Islet precursor cell (in vitro differentiated cells): ENCODE measurements at regions not wholly inside any gene's neighbourhood (a gene's known extent, or its start where the extent isn't known, plus 50 kb on each side); places are given as distances from the start of the nearest gene placed in this dataset.
A peak's percentile ranks its signal among the peaks of the same experiment; 100 is the strongest.
"Not testable (repeated sequence)": the region's sequence is repeated elsewhere in the genome, so short reads cannot be mapped to it uniquely, and the experiment has no call there.

Experiments
- DNase-seq: peaks from one replicate; pipeline ENCODE4 v3.0.0-alpha.2; 2018

- no peak for DNase-seq
These were observed 151.7 kb upstream of the ASB18 start for GRCh38 chr2:236415684-236416444.

DNA sequence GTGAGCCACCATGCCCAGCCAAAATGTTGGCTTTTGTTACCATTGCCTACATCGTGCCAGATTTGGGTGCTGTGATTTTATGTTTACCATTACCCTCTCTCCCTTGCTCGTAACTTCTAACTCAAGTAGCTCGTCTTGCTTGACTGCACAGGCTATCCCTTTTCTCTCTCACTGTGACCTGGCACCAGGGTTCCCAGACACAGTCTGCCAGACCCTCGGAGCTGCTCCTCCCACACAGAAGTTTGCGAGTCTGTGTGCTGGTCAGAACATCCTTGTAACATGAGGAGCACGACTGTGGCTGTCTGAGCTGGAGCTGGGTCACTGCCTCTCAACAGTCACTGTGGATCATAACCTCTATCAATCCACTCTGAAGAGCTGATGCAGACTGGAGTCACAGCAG is 152.5 kb upstream of the ACKR3 start:
- peak; percentile 76 for DNase-seq

DNA sequence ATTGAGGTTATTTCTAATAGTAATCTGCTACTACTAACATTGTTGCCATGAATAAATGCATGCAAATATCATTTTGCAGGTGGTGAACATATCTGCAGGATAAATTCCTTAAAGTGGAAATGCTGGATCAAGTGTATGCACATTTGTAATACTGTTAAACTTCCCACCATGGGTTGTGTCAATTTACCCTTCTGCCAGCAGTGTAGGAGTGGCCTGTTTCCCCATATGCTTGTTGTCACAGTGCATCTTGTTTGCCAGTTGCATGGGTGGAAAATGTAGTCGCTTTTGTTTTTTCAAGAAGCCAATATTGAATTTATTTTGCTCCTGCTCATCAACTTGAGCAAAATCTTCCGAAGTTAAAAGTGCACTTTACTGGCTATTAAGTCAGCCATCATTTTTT is 139.0 kb upstream of the ACKR3 start:
- no peak for DNase-seq

- DNase-seq, result no peak
These were observed 135.0 kb upstream of the ACKR3 start for GRCh38 chr2:236434593-236434992.

- DNase-seq, result no peak
These were observed 129.3 kb upstream of the ACKR3 start for GRCh38 chr2:236440110-236440881.

GRCh38 chr2:236444187-236444586 is 125.4 kb upstream of the ACKR3 start:
- no peak for DNase-seq

GRCh38 chr2:236445678-236446077 is 123.9 kb upstream of the ACKR3 start:
- no peak for DNase-seq

DNA sequence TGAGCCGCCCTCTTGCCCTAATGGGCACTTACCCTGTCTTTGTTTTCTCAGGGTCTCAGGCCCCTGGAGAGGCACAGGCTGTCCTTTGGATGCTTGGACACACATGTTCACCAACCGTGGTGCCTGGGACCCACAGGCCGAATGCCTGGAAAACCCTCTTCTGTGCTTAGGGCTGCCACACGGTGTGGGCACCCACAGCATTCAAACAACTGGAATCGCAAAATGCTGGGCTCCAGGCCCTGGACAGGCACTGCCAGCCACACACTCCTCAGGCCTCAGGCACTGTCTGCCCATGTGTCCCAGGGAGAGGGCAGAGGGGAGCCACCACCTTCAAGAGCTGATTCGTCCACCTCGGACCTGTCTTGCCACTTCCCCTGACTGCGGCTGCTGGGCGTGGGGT is 123.1 kb upstream of the ACKR3 start:
- DNase-seq, result no peak

DNA sequence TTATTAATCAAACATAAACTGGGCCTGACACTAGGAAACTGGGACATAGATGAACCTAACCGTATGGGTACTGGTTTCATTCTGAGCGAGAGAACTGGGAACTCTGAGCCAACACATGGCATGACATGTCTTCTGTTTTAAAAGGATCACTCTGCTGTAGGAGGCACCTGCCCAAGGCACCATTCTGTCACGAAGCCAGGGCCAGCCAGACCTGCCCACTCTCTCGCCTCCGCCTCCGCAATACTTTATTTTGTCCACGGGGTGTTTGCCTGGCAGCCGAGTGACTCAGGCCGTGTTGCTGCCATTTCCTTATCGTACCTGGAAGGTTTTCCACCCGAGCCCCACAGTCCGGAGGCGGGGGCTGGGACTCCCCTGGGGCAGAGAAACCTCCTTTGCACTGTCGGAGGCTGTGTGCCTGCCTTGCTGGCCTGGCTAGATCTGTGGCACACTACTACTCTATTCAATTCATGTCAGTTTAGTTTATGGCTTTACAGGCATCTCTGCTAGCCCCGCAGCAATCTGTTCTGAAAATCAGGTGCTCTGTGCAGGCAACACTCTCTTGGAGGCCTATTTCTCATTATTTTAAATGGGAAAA is 120.4 kb upstream of the ACKR3 start:
- peak; percentile 63 for DNase-seq

DNA sequence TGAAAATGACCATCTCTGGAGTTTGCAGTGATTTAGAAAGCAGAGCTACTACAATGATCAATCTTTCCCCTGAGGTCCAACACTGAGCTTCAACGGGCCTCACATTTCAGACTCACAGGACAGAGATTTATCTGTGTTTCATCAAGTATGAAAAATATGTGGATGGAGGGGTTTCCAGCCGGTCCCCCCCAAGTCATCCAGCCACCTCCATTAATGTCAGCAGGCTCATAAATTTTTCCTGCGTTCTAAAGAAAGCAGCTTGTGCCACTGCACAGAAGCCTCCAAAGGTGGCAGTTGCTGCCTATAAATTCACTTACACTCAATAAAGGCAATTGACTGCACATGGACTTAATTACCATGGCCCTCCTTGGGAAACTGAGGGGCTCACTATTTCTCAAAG is 117.4 kb upstream of the ACKR3 start:
- DNase-seq, result no peak

DNA sequence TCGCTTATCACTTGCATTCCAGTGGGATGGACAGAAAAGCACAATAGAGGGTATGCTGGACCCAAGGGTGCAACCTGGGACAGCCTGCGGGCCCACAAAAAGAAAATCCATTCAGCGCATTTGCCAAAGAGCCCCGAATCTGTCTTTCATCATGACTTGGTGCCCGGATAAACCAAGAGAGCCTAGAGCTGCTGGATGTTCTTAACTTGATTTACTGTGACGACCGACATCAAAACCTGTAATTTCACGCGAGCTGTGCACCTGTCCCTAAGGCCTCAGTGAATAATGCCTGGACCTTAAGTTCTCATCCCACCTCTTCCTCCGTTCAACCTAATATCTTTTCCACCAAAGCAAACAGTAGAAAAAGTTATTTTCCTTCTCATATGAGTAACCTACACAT is 115.5 kb upstream of the ACKR3 start:
- DNase-seq, result no peak

DNA sequence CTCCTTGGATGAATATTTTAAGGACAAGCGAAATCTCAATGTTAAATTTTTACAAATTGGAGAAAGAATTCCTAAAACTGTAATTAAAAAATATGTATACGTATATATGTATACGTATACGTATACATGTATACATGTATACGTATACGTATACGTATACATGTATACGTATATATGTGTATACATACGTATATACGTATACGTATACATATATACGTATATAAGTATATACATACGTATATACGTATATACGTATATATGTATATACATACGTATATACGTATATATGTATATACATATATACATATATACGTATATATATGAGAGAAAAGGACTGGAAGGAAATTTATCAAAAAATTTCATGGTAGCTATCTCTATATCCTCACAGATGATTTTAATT is 110.2 kb upstream of the ACKR3 start:
- DNase-seq, result no peak

GRCh38 chr2:236464140-236464539 is 105.5 kb upstream of the ACKR3 start:
- DNase-seq, result no peak

- no peak for DNase-seq
These were observed 96.7 kb upstream of the ACKR3 start for GRCh38 chr2:236472720-236473495.

- DNase-seq, result no peak
These were observed 95.9 kb upstream of the ACKR3 start for GRCh38 chr2:236473691-236474090.

GRCh38 chr2:236479814-236480213 is 89.8 kb upstream of the ACKR3 start:
- no peak for DNase-seq

GRCh38 chr2:236483102-236483501 is 86.5 kb upstream of the ACKR3 start:
- no peak for DNase-seq

- peak; percentile 52 for DNase-seq
These were observed 84.1 kb upstream of the ACKR3 start for GRCh38 chr2:236485519-236485918.

DNA sequence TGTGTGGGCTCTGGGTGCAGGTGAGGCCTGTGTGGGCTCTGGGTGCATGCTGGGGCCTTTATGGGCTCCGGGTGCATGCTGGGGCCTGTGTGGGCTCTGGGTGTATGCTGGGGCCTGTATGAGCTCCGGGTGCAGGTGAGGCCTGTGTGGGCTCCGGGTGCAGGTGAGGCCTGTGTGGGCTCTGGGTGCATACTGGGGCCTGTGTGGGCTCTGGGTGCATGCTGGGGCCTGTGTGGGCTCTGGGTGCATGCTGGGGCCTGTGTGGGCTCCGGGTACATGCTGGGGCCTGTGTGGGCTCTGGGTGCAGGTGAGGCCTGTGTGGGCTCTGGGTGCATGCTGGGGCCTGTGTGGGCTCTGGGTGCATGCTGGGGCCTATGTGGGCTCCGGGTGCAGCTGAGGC is 80.5 kb upstream of the ACKR3 start:
- DNase-seq, result not testable (repeated sequence)

- no peak for DNase-seq
These were observed 79.7 kb upstream of the ACKR3 start for GRCh38 chr2:236489895-236490404.

DNA sequence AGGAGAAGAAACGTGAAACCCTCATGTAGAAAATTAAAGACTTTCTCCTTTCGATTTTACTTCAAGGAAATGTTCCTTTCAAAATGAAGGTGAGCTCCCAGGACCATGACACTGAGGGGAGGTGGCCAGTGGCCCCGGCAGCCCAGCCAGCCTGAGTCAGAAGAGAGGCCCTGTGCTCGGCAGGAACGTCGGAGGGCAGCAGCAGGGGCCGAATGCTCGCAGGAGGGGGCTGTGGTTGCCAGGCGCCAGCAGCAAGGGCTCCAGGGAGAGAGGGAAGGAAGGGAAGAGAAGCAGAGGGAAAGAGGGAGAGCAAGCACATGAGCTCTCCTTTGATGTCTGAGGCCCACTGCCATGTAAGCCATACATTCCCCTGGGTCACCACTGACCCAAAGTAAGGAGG is 73.3 kb upstream of the ACKR3 start:
- DNase-seq, result no peak

DNA sequence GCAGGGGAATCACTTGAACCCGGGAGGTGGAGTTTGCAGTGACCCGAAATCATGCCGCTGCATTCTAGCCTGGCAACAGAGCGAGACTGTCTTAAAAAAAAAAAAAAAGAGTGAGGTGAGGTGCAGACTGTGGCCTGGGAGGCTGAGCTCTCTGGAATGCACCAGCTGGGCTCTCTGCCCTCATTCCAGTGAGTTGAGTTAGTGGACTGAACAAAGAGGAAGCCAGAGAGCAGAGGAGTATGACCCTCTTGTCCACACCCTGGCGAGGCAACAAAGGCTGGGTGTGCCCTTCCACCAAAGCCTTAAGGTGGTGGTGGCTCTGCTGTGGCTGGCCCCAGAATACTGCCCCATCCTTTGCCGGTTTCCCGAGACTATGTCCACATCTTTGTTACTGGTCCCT is 71.3 kb upstream of the ACKR3 start:
- peak; percentile 85 for DNase-seq
